ENCODE measurements at regions not wholly inside any gene's neighbourhood (a gene's known extent, or its start where the extent isn't known, plus 50 kb on each side); places are given as distances from the start of the nearest gene placed in this dataset.

DNA sequence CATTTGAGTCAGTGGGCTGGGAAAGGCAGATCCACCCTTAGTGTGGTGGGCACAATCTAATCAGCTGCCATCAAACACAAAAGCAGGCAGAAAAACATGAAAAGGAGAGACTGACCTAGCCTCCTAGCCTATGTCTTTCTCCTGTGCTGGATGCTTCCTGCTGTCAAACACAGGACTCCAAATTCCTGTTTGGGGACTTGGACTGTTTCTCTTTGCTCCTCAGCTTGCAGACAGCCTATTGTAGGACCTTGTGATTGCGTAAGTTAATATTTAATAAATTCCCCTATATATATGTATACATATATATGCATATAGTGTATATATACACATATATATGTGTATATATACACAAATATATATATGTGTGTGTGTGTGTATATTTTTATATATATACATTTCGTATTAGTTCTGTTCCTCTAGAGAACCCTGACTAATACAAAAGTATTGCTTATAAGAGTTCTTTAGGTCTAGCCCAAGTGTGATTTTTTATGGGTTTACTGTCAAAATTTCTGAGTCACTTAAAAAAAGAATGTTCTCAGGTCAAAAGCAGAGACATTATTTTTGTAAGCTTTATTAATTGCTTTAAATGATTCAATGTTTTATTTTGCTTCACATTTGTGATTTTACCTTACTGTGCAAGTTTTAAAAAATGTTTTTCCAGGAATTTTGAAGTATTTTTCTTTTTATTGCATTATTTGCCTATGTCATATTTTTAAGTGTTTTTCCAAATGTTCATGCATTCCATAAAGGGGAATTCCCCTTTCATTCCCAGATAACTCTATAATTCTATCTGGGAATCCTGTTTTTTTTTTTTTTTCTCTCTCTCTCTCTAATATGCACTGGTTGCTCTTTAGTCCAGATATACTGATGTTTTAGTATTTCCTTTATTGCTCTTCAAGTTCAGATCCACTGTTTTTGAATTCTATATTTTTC is 92.1 kb upstream of the ADAMTS5 start (continued):
- TF ChIP-seq, protein P1, sequence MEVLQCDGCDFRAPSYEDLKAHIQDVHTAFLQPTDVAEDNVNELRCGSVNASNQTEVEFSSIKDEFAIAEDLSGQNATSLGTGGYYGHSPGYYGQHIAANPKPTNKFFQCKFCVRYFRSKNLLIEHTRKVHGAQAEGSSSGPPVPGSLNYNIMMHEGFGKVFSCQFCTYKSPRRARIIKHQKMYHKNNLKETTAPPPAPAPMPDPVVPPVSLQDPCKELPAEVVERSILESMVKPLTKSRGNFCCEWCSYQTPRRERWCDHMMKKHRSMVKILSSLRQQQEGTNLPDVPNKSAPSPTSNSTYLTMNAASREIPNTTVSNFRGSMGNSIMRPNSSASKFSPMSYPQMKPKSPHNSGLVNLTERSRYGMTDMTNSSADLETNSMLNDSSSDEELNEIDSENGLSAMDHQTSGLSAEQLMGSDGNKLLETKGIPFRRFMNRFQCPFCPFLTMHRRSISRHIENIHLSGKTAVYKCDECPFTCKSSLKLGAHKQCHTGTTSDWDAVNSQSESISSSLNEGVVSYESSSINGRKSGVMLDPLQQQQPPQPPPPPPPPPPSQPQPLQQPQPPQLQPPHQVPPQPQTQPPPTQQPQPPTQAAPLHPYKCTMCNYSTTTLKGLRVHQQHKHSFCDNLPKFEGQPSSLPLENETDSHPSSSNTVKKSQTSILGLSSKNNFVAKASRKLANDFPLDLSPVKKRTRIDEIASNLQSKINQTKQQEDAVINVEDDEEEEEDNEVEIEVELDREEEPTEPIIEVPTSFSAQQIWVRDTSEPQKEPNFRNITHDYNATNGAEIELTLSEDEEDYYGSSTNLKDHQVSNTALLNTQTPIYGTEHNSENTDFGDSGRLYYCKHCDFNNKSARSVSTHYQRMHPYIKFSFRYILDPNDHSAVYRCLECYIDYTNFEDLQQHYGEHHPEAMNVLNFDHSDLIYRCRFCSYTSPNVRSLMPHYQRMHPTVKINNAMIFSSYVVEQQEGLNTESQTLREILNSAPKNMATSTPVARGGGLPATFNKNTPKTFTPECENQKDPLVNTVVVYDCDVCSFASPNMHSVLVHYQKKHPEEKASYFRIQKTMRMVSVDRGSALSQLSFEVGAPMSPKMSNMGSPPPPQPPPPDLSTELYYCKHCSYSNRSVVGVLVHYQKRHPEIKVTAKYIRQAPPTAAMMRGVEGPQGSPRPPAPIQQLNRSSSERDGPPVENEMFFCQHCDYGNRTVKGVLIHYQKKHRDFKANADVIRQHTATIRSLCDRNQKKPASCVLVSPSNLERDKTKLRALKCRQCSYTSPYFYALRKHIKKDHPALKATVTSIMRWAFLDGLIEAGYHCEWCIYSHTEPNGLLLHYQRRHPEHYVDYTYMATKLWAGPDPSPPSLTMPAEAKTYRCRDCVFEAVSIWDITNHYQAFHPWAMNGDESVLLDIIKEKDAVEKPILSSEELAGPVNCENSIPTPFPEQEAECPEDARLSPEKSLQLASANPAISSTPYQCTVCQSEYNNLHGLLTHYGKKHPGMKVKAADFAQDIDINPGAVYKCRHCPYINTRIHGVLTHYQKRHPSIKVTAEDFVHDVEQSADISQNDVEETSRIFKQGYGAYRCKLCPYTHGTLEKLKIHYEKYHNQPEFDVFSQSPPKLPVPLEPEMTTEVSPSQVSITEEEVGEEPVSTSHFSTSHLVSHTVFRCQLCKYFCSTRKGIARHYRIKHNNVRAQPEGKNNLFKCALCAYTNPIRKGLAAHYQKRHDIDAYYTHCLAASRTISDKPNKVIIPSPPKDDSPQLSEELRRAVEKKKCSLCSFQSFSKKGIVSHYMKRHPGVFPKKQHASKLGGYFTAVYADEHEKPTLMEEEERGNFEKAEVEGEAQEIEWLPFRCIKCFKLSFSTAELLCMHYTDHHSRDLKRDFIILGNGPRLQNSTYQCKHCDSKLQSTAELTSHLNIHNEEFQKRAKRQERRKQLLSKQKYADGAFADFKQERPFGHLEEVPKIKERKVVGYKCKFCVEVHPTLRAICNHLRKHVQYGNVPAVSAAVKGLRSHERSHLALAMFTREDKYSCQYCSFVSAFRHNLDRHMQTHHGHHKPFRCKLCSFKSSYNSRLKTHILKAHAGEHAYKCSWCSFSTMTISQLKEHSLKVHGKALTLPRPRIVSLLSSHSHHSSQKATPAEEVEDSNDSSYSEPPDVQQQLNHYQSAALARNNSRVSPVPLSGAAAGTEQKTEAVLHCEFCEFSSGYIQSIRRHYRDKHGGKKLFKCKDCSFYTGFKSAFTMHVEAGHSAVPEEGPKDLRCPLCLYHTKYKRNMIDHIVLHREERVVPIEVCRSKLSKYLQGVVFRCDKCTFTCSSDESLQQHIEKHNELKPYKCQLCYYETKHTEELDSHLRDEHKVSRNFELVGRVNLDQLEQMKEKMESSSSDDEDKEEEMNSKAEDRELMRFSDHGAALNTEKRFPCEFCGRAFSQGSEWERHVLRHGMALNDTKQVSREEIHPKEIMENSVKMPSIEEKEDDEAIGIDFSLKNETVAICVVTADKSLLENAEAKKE (CRISPR knock-in tag; IDR thresholded peaks at IDR 0.05) = no peak
- TF ChIP-seq CREB1 (CRISPR knock-in tag; IDR thresholded peaks at IDR 0.05; ENCODE audit: low read depth) = no peak
- TF ChIP-seq ZNF331 (CRISPR knock-in tag; IDR thresholded peaks at IDR 0.05; ENCODE audit: low read depth) = no peak
- TF ChIP-seq JUNB (IDR thresholded peaks at IDR 0.05; ENCODE audit: unreplicated experiment) = no peak
- TF ChIP-seq POLR2AphosphoS5 (IDR thresholded peaks at IDR 0.05; ENCODE audit: low read depth) = no peak
- TF ChIP-seq, protein P2, sequence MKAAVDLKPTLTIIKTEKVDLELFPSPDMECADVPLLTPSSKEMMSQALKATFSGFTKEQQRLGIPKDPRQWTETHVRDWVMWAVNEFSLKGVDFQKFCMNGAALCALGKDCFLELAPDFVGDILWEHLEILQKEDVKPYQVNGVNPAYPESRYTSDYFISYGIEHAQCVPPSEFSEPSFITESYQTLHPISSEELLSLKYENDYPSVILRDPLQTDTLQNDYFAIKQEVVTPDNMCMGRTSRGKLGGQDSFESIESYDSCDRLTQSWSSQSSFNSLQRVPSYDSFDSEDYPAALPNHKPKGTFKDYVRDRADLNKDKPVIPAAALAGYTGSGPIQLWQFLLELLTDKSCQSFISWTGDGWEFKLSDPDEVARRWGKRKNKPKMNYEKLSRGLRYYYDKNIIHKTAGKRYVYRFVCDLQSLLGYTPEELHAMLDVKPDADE (IDR thresholded peaks at IDR 0.05) = no peak

DNA sequence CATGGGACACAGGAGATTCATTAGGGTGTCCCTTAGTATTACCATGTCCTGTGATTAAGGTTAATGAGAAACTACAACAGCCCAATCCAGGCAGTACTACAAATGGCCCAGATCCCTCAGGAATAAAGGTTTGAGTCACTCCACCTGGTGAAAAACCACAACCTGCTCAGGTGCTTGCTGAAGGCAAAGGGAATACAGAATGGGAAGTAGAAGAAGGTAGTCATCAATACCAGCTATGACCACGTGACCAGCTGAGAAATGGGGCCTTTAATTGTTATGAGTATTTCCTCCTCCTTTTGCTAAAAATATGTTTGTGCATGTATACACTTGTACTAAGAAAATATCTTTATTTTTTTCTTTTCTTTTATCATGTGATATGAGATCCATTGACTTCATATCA is 91.1 kb upstream of the ADAMTS5 start:
- 0 out of 2 replicates have a peak, but pooled peaks cover 3% of the 10 kb centered on the region for H3K9me2 ChIP-seq (ENCODE audit: insufficient read depth)
- Mint-ChIP-seq H3K27ac (no peak overlapping the region), H3K4me1 (no peaks in the 10 kb centered on the region), H3K27me3 (ENCODE audit: insufficient read depth, low read depth, poor library complexity) (peaks cover 4% of the 10 kb centered on the region), H3K4me3 (no peak overlapping the region), H3K36me3 (ENCODE audit: low read depth) (peaks cover 6% of the 10 kb centered on the region; the same call in 2 of the 3 replicates), H3K9me3 (peaks cover 21% of the 10 kb centered on the region; the same call in 2 of the 3 replicates)
- no peak overlapping the region for H3K4me2 ChIP-seq
- DNase-seq (ENCODE audit: low spot score) (no peak), ATAC-seq (no peak)
- H3K4me3 ChIP-seq = no peak overlapping the region
- H4K20me1 ChIP-seq (replicated peaks; ENCODE audit: insufficient read depth) = no peaks in the 10 kb centered on the region
- no peaks in the 10 kb centered on the region for H3K4me1 ChIP-seq (ENCODE audit: insufficient read depth)
- H3K79me2 ChIP-seq (replicated peaks; ENCODE audit: insufficient read depth) = no peaks in the 10 kb centered on the region
- no peak overlapping the region for H2AFZ ChIP-seq
- H3K27me3 ChIP-seq (ENCODE audit: insufficient read depth) = no peaks in the 10 kb centered on the region
- no peaks in the 10 kb centered on the region for H3K36me3 ChIP-seq (ENCODE audit: insufficient read depth)
- H3K27ac ChIP-seq (ENCODE audit: low read depth) = no peak overlapping the region
- no peaks in the 10 kb centered on the region for H3F3A ChIP-seq (replicated peaks; ENCODE audit: low read depth)
- no peak for TF ChIP-seq ZNF331 (CRISPR knock-in tag; IDR thresholded peaks at IDR 0.05; ENCODE audit: low read depth)
- TF ChIP-seq, protein P2 (IDR thresholded peaks at IDR 0.05) = no peak

Data from GM23338 (cell line).